Chondrocyte (in vitro differentiated cells): ENCODE measurements at regions not wholly inside any gene's neighbourhood (a gene's known extent, or its start where the extent isn't known, plus 50 kb on each side); places are given as distances from the start of the nearest gene placed in this dataset.

ENCODE experiments used
- DNase-seq: peaks from one replicate; pipeline ENCODE4 v3.0.0; 2021; ENCODE audit warnings: mixed read lengths, low spot score
- H3K27ac Mint-ChIP-seq: one replicate; pipeline ENCODE4 v1.8.0; 2021; ENCODE audit warnings: mild to moderate bottlenecking, moderate library complexity, mixed read lengths; ENCODE audit not compliant: unreplicated experiment
- H3K27me3 Mint-ChIP-seq: 2 replicates; pipeline ENCODE4 v1.8.0; 2021; ENCODE audit warnings: low read depth, mixed read lengths
- H3K36me3 Mint-ChIP-seq: 2 replicates; pipeline ENCODE4 v1.8.0; 2021; ENCODE audit warnings: low read depth, mixed read lengths
- H3K4me1 Mint-ChIP-seq: 2 replicates; pipeline ENCODE4 v1.8.0; 2021; ENCODE audit warnings: low read depth, mild to moderate bottlenecking, mixed read lengths
- H3K4me3 Mint-ChIP-seq: one replicate; pipeline ENCODE4 v1.8.0; 2021; ENCODE audit warnings: mild to moderate bottlenecking, moderate library complexity, mixed read lengths; ENCODE audit not compliant: unreplicated experiment
- H3K9me3 Mint-ChIP-seq: 2 replicates; pipeline ENCODE4 v1.8.0; 2021; ENCODE audit warnings: low read depth, mixed read lengths
- TF ChIP-seq, protein P1 (sequence below): fragments of 200-600 bp; sonication (generic); IDR thresholded peaks from 2 replicates; pipeline ENCODE4 v1.5.0; 2021; ENCODE audit warnings: antibody characterized with exemption, mild to moderate bottlenecking, moderate library complexity

- Mint-ChIP-seq H3K4me1 (no peaks in the 10 kb centered on the region), H3K36me3 (no peaks in the 10 kb centered on the region), H3K27ac (no peak overlapping the region), H3K27me3 (peaks cover 5% of the 10 kb centered on the region), H3K4me3 (no peak overlapping the region), H3K9me3 (no peaks in the 10 kb centered on the region)
- DNase-seq: no peak
- TF ChIP-seq, protein P1, sequence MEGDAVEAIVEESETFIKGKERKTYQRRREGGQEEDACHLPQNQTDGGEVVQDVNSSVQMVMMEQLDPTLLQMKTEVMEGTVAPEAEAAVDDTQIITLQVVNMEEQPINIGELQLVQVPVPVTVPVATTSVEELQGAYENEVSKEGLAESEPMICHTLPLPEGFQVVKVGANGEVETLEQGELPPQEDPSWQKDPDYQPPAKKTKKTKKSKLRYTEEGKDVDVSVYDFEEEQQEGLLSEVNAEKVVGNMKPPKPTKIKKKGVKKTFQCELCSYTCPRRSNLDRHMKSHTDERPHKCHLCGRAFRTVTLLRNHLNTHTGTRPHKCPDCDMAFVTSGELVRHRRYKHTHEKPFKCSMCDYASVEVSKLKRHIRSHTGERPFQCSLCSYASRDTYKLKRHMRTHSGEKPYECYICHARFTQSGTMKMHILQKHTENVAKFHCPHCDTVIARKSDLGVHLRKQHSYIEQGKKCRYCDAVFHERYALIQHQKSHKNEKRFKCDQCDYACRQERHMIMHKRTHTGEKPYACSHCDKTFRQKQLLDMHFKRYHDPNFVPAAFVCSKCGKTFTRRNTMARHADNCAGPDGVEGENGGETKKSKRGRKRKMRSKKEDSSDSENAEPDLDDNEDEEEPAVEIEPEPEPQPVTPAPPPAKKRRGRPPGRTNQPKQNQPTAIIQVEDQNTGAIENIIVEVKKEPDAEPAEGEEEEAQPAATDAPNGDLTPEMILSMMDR: no peak
Measured at GRCh38 chr16:76724181-76724580, 447.0 kb downstream of the CNTNAP4 start.

GRCh38 chr16:76729525-76729924 lies 452.3 kb downstream of the CNTNAP4 start:
- DNase-seq: no peak
- H3K36me3 Mint-ChIP-seq: no peaks in the 10 kb centered on the region
- peaks cover 5% of the 10 kb centered on the region for H3K27me3 Mint-ChIP-seq
- TF ChIP-seq, protein P1: no peak
- no peaks in the 10 kb centered on the region for H3K4me1 Mint-ChIP-seq
- H3K9me3 Mint-ChIP-seq: no peaks in the 10 kb centered on the region
- H3K4me3 Mint-ChIP-seq: no peak overlapping the region
- H3K27ac Mint-ChIP-seq: no peak overlapping the region

- H3K27me3 Mint-ChIP-seq: no peaks in the 10 kb centered on the region
- no peaks in the 10 kb centered on the region for H3K4me1 Mint-ChIP-seq
- H3K4me3 Mint-ChIP-seq: no peak overlapping the region
- TF ChIP-seq, protein P1: no peak
- no peak overlapping the region for H3K27ac Mint-ChIP-seq
- no peaks in the 10 kb centered on the region for H3K36me3 Mint-ChIP-seq
- DNase-seq: no peak
- no peaks in the 10 kb centered on the region for H3K9me3 Mint-ChIP-seq
Measured at GRCh38 chr16:76732894-76733293, 455.7 kb downstream of the CNTNAP4 start.

DNA sequence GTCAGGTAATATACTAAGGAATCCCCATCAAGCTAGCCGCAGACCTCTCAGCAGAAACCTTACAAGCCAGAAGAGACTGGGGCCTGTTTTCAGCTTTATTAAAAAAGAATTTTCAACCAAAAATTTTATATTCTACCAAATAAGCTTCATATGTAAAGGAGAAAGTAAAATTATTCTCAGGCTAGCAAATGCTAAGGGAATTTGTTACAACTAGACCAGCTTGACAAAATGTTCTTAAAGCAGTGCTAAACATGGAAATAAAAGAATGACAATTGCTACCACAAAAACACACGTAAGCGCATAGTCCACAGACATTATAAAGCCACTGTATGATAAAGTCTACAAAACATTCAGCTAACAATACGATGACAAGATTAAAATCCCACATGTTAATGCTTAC lies 449.4 kb upstream of the MON1B start:
- H3K27ac Mint-ChIP-seq: no peak overlapping the region
- DNase-seq: no peak
- H3K27me3 Mint-ChIP-seq: no peaks in the 10 kb centered on the region
- peaks cover 3% of the 10 kb centered on the region for H3K36me3 Mint-ChIP-seq
- H3K4me1 Mint-ChIP-seq: no peaks in the 10 kb centered on the region
- TF ChIP-seq, protein P1: no peak
- H3K9me3 Mint-ChIP-seq: peaks cover 38% of the 10 kb centered on the region
- H3K4me3 Mint-ChIP-seq: no peak overlapping the region

GRCh38 chr16:76748461-76749348 lies 442.3 kb upstream of the MON1B start:
- H3K4me3 Mint-ChIP-seq: no peak overlapping the region
- no peak for DNase-seq
- no peak overlapping the region for H3K27ac Mint-ChIP-seq
- TF ChIP-seq, protein P1: no peak
- H3K36me3 Mint-ChIP-seq: no peaks in the 10 kb centered on the region
- H3K4me1 Mint-ChIP-seq: no peaks in the 10 kb centered on the region
- H3K27me3 Mint-ChIP-seq: no peaks in the 10 kb centered on the region
- H3K9me3 Mint-ChIP-seq: peaks cover 5% of the 10 kb centered on the region
